ENCODE measurements at regions not wholly inside any gene's neighbourhood (a gene's known extent, or its start where the extent isn't known, plus 50 kb on each side); places are given as distances from the start of the nearest gene placed in this dataset.

- TF ChIP-seq, protein P1, sequence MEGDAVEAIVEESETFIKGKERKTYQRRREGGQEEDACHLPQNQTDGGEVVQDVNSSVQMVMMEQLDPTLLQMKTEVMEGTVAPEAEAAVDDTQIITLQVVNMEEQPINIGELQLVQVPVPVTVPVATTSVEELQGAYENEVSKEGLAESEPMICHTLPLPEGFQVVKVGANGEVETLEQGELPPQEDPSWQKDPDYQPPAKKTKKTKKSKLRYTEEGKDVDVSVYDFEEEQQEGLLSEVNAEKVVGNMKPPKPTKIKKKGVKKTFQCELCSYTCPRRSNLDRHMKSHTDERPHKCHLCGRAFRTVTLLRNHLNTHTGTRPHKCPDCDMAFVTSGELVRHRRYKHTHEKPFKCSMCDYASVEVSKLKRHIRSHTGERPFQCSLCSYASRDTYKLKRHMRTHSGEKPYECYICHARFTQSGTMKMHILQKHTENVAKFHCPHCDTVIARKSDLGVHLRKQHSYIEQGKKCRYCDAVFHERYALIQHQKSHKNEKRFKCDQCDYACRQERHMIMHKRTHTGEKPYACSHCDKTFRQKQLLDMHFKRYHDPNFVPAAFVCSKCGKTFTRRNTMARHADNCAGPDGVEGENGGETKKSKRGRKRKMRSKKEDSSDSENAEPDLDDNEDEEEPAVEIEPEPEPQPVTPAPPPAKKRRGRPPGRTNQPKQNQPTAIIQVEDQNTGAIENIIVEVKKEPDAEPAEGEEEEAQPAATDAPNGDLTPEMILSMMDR (IDR thresholded peaks at IDR 0.05; ENCODE audit: insufficient read depth, low read length): no peak
- no peak for TF ChIP-seq POLR2AphosphoS5 (IDR thresholded peaks at IDR 0.05; ENCODE audit: low read depth)
Observed at GRCh38 chr5:4148009-4148408, 552.4 kb downstream of the IRX1 start.
